RKO (cell line): ENCODE measurements at regions not wholly inside any gene's neighbourhood (a gene's known extent, or its start where the extent isn't known, plus 50 kb on each side); places are given as distances from the start of the nearest gene placed in this dataset.
A peak's percentile ranks its signal among the peaks of the same experiment; 100 is the strongest.

ENCODE experiments used
- DNase-seq: peaks from one replicate; pipeline ENCODE4 v3.0.0-alpha.2; 2016; ENCODE audit warnings: low spot score

- no peak for DNase-seq
Measured at GRCh38 chr14:51145246-51145645, 50.3 kb upstream of the TRIM9 start.

- no peak for DNase-seq
Measured at GRCh38 chr14:51147183-51147582, 52.3 kb upstream of the TRIM9 start.

GRCh38 chr14:51155326-51155725, 60.4 kb upstream of the TRIM9 start:
- no peak for DNase-seq

GRCh38 chr14:51157012-51157411, 62.1 kb upstream of the TRIM9 start:
- DNase-seq = peak; percentile 66

- no peak for DNase-seq
Measured at GRCh38 chr14:51160871-51161270, 66.0 kb upstream of the TRIM9 start.

GRCh38 chr14:51165415-51165814, 70.5 kb upstream of the TRIM9 start:
- DNase-seq = no peak

- DNase-seq = no peak
Measured at GRCh38 chr14:51167587-51168214, 72.3 kb upstream of the TMX1 start.

GRCh38 chr14:51168215-51168613, 71.8 kb upstream of the TMX1 start:
- no peak for DNase-seq

GRCh38 chr14:51173863-51174262, 66.2 kb upstream of the TMX1 start:
- DNase-seq = no peak

- no peak for DNase-seq
Measured at GRCh38 chr14:51176839-51177238, 63.2 kb upstream of the TMX1 start.

GRCh38 chr14:51180577-51180976, 59.5 kb upstream of the TMX1 start:
- no peak for DNase-seq

GRCh38 chr14:51182131-51182565, 57.9 kb upstream of the TMX1 start:
- peak; percentile 36 for DNase-seq

GRCh38 chr14:51185180-51185579, 54.9 kb upstream of the TMX1 start:
- no peak for DNase-seq

- no peak for DNase-seq
Measured at GRCh38 chr14:51185754-51186153, 54.3 kb upstream of the TMX1 start.

GRCh38 chr14:51188566-51189185, 51.4 kb upstream of the TMX1 start:
- DNase-seq = no peak

- DNase-seq = no peak
Measured at GRCh38 chr14:51189600-51190376, 50.3 kb upstream of the TMX1 start.
